Esophagus squamous epithelium (tissue), 4 donors: ENCODE measurements at regions not wholly inside any gene's neighbourhood (a gene's known extent, or its start where the extent isn't known, plus 50 kb on each side); places are given as distances from the start of the nearest gene placed in this dataset.

Source experiments
- POLR2A ChIP-seq, 4 donors: fragments of 450-650 bp; IDR thresholded peaks; one replicate each; pipeline ENCODE4 v1.6.1; 2017; ENCODE audit warnings: antibody characterized with exemption in 4 of 4, mild to moderate bottlenecking in 4 of 4, moderate library complexity in 3 of 4
- TF ChIP-seq, protein P1 (sequence below), 6 experiments: fragments of 450-650 bp in 4 of 6; fragments of 200-600 bp in 2 of 6; sonication (generic) in 2 of 6; IDR thresholded peaks; one replicate each; pipeline ENCODE4 v1.5.1; 2016 to 2019; ENCODE audit warnings: antibody characterized with exemption in 6 of 6, mild to moderate bottlenecking in 4 of 6, moderate library complexity in 4 of 6

GRCh38 chr6:100283285-100283684 lies 181.4 kb downstream of the SIM1 start:
- no peak for TF ChIP-seq POLR2A (IDR thresholded peaks at IDR 0.05)
- TF ChIP-seq, protein P1, sequence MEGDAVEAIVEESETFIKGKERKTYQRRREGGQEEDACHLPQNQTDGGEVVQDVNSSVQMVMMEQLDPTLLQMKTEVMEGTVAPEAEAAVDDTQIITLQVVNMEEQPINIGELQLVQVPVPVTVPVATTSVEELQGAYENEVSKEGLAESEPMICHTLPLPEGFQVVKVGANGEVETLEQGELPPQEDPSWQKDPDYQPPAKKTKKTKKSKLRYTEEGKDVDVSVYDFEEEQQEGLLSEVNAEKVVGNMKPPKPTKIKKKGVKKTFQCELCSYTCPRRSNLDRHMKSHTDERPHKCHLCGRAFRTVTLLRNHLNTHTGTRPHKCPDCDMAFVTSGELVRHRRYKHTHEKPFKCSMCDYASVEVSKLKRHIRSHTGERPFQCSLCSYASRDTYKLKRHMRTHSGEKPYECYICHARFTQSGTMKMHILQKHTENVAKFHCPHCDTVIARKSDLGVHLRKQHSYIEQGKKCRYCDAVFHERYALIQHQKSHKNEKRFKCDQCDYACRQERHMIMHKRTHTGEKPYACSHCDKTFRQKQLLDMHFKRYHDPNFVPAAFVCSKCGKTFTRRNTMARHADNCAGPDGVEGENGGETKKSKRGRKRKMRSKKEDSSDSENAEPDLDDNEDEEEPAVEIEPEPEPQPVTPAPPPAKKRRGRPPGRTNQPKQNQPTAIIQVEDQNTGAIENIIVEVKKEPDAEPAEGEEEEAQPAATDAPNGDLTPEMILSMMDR (IDR thresholded peaks at IDR 0.05), result no peak
